Astrocyte of the spinal cord (primary cell): ENCODE measurements at regions not wholly inside any gene's neighbourhood (a gene's known extent, or its start where the extent isn't known, plus 50 kb on each side); places are given as distances from the start of the nearest gene placed in this dataset.
"Not testable (repeated sequence)": the region's sequence is repeated elsewhere in the genome, so short reads cannot be mapped to it uniquely, and the experiment has no call there.

ENCODE experiments used
- DNase-seq: peaks from one replicate; pipeline ENCODE4 v3.0.0; 2011; ENCODE audit warnings: low read depth, low spot score
- H3K4me3 ChIP-seq: 2 replicates; pipeline ENCODE4 v1.5.1; 2011; ENCODE audit warnings: low read depth, mild to moderate bottlenecking, low read length, moderate library complexity
- in situ Hi-C: cut with HindIII; loops from 2 replicates; pipeline ENCODE4 v1.10.0; 2017; ENCODE audit warnings: low sequenced_read_pairs
- TF ChIP-seq, protein P1 (sequence below): IDR thresholded peaks from 2 replicates; pipeline ENCODE4 v1.5.1; 2012; ENCODE audit warnings: low read depth, mild to moderate bottlenecking, low read length, inconsistent platforms

DNA sequence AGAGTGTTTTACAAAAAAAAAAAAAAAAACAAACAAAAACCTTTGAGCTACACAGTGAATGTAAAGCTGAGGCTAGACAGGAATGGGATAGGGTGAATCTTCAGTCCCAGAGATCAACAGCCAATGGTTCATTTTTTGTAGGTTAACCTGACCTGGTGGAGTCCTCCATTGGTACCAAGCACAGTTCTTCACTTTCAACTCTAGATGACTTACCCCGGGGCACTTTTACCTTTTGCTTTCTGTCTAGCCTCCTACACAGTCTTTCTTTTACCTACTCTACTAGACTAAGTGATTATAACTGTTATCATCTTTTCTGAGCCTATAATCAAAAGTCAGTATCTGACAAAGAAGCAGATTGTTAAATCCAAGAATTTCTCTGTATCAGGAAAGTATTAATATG lies 50.9 kb downstream of the ANXA2R start:
- peak overlapping the region; percentile 4 for H3K4me3 ChIP-seq
- in situ Hi-C loops, result no loop called here
- DNase-seq, result no peak
- TF ChIP-seq, protein P1, sequence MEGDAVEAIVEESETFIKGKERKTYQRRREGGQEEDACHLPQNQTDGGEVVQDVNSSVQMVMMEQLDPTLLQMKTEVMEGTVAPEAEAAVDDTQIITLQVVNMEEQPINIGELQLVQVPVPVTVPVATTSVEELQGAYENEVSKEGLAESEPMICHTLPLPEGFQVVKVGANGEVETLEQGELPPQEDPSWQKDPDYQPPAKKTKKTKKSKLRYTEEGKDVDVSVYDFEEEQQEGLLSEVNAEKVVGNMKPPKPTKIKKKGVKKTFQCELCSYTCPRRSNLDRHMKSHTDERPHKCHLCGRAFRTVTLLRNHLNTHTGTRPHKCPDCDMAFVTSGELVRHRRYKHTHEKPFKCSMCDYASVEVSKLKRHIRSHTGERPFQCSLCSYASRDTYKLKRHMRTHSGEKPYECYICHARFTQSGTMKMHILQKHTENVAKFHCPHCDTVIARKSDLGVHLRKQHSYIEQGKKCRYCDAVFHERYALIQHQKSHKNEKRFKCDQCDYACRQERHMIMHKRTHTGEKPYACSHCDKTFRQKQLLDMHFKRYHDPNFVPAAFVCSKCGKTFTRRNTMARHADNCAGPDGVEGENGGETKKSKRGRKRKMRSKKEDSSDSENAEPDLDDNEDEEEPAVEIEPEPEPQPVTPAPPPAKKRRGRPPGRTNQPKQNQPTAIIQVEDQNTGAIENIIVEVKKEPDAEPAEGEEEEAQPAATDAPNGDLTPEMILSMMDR, result no peak

DNA sequence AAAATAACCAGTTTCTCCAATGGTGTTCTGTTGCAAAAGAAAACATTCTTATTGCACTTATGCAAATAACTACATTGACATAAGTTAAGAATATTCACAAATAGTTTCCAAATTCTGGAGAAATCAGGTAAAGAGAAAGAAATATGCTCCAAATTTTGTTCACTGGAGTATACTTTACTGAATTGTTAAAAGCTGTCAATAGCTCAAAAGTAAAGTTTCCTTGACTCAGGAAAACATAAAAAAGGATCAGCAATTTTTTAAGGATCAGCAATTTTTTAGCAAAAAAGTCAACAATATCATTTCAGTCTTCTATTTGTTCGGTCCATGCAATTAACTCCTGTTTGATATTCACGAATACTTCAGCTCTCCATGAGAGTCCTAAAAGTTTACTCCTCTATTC lies 51.6 kb downstream of the ANXA2R start:
- no peak for DNase-seq
- TF ChIP-seq, protein P1, result no peak
- no peak overlapping the region for H3K4me3 ChIP-seq
- in situ Hi-C loops, result no loop called here

DNA sequence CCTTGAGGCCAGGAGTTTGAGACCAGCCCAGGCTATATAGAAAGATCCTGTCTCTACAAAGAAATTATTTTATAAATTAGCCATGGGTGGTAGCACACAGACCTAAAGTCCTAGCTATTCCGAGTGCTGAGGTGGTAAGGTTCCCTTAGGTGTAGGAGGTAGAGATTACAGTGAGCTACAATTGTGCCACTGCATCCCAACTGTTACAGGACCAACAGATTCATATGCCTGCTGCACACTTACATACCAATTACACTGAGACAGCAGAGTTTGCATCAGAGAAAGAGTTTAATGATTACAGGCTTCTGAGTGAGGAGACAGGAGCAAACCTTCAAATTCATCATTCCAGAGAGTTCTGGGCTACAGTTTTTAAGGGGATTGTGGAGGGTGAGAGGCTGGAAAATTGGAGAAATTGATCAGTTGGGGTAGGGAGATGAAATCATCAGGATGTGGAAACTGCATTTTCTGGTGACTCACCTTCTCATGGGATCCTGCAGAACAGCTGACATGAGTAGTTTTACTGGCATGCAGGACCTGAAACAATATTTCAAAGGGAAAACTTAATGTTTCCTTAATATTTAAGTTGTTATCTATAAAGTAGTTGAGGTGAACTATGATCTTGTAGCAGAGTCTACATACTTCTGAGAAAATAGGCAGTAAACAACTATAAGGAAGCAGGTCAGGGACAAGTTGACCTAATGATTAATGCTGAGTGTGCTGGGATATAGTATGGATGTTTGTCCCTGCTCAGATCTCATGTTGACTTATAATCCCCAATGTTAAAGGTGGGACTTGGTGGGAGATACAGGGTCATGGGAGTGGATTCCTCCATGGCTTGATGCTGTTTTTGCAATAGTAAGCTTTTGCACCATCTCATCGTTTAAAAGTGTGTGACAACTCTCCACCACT lies 54.7 kb downstream of the ANXA2R start:
- TF ChIP-seq, protein P1, result no peak
- H3K4me3 ChIP-seq, result no peak overlapping the region
- in situ Hi-C loops, result no loop called here
- peak; percentile 81 for DNase-seq

DNA sequence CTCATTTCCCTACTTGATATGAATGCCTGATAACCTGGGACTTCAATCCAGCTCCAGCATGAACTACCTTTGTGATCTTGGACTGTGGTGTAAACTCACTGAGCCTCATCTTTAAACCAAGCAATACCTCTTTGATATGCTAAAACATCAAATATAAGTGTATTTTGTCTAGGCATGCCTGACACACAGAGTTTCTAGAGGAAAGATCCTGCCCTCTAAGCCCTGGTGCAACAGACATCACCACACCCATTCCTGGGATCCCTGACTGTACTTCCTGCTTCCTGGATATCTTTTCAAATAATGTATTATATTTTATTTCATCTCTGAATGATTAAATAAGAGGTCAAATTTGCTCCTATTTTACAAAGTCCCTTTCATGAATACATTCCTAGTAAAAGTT lies 55.8 kb downstream of the ANXA2R start:
- no peak for DNase-seq
- H3K4me3 ChIP-seq, result no peak overlapping the region
- TF ChIP-seq, protein P1, result no peak
- in situ Hi-C loops, result no loop called here

DNA sequence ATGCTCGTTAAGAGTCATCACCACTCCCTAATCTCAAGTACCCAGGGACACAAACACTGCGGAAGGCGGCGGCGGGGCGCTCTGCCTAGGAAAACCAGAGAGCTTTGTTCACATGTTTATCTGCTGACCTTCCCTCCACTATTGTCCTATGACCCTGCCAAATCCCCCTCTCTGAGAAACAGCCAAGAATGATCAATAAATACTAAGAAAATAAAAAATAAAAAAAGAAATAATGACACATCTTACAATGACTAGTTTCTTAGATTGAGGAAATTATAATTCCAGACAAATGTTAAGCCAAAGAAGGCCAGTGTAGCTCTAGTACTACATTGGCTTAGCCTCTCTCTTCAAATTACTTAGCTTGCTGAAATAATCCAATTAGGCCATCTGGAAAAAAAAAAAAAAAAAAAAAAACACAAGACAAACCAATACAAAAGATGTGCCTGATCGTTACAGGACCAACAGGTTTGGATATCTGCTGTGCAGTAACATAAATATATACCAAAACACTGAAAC lies 58.0 kb downstream of the ANXA2R start:
- TF ChIP-seq, protein P1, result no peak
- no peak for DNase-seq
- H3K4me3 ChIP-seq, result no peak overlapping the region
- in situ Hi-C loops, result no loop called here

DNA sequence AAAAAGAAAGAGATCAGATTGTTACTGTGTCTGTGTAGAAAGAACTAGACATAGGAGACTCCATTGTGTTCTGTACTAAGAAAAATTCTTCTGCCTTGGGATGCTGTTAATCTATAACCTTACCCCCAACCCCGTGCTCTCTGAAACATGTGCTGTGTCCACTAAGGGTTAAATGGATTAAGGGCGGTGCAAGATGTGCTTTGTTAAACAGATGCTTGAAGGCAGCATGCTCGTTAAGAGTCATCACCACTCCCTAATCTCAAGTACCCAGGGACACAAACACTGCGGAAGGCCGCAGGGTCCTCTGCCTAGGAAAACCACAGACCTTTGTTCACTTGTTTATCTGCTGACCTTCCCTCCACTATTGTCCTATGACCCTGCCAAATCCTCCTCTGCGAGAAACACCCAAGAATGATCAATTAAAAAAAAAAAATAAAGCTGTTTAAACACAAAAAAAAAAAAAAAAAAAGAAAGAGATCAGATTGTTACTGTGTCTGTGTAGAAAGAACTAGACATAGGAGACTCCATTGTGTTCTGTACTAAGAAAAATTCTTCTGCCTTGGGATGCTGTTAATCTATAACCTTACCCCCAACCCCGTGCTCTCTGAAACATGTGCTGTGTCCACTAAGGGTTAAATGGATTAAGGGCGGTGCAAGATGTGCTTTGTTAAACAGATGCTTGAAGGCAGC lies 58.6 kb downstream of the ANXA2R start:
- H3K4me3 ChIP-seq, DNase-seq, in situ Hi-C loops: not testable (repeated sequence)

DNA sequence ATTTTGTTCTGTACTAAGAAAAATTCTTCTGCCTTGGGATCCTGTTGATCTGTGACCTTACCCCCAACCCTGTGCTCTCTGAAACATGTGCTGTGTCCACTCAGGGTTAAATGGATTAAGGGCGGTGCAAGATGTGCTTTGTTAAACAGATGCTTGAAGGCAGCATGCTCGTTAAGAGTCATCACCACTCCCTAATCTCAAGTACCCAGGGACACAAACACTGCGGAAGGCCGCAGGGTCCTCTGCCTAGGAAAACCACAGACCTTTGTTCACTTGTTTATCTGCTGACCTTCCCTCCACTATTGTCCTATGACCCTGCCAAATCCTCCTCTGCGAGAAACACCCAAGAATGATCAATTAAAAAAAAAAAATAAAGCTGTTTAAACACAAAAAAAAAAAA lies 59.1 kb downstream of the ANXA2R start:
- DNase-seq, in situ Hi-C loops: not testable (repeated sequence)

DNA sequence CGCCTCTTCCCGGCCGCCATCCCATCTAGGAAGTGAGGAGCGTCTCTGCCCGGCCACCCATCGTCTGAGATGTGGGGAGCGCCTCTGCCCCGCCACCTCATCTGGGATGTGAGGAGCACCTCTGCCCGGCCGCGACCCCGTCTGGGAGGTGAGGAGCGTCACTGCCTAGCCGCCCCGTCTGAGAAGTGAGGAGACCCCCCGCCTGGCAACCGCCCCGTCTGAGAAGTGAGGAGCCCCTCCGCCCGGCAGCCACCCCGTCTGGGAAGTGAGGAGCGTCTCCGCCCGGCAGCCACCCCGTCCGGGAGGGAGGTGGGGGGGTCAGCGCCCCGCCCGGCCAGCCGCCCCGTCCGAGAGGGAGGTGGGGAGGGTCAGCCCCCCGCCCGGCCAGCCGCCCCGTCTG lies 59.7 kb downstream of the ANXA2R start:
- H3K4me3 ChIP-seq, result not testable (repeated sequence)

More for the DNA sequence above, 59.1 kb downstream of the ANXA2R start:
- not testable (repeated sequence) for H3K4me3 ChIP-seq

GRCh38 chr5:42979242-42979641 lies 60.9 kb downstream of the ANXA2R start:
- DNase-seq, result not testable (repeated sequence)

More for the DNA sequence above, 59.7 kb downstream of the ANXA2R start:
- in situ Hi-C loops, DNase-seq: not testable (repeated sequence)

More at GRCh38 chr5:42979242-42979641, 60.9 kb downstream of the ANXA2R start:
- H3K4me3 ChIP-seq, in situ Hi-C loops: not testable (repeated sequence)
